WTC11 (cell line): ENCODE measurements at regions not wholly inside any gene's neighbourhood (a gene's known extent, or its start where the extent isn't known, plus 50 kb on each side); places are given as distances from the start of the nearest gene placed in this dataset.

ENCODE experiments used
- CTCF ChIP-seq: fragments of 200-600 bp; IDR thresholded peaks from 2 replicates; pipeline ENCODE4 v1.8.0; 2022; ENCODE audit warnings: antibody characterized with exemption
- FOXP1 ChIP-seq: sonication (generic); formaldehyde crosslinking; IDR thresholded peaks from 2 replicates; pipeline ENCODE4 v1.8.0; 2022; ENCODE audit warnings: missing genetic modification reagents, mild to moderate bottlenecking, moderate library complexity, borderline replicate concordance
- MAX ChIP-seq: sonication (generic); formaldehyde crosslinking; IDR thresholded peaks from 2 replicates; pipeline ENCODE4 v1.8.0; 2022; ENCODE audit warnings: mild to moderate bottlenecking, missing genetic modification reagents
- RELA ChIP-seq: sonication (generic); formaldehyde crosslinking; IDR thresholded peaks from 2 replicates; pipeline ENCODE4 v1.8.1; 2022; ENCODE audit warnings: missing genetic modification reagents, mild to moderate bottlenecking, borderline replicate concordance
- SP1 ChIP-seq: sonication (generic); formaldehyde crosslinking; conservative IDR thresholded peaks from 2 replicates; pipeline ENCODE4 v1.8.1; 2022; ENCODE audit warnings: missing genetic modification reagents

- TF ChIP-seq CTCF (no peak), SP1 (CRISPR knock-in tag) (no peak), MAX (no peak), RELA (CRISPR knock-in tag) (no peak), FOXP1 (no peak)
These were observed 607.5 kb upstream of the BCHE start for GRCh38 chr3:166444756-166445155.
